Endothelial cell of umbilical vein (primary cell): ENCODE measurements at regions not wholly inside any gene's neighbourhood (a gene's known extent, or its start where the extent isn't known, plus 50 kb on each side); places are given as distances from the start of the nearest gene placed in this dataset.

Experiments used
- BruUV-seq: library from RNA; stranded (reverse); fragments of 400-500 nt; replicated peaks from 2 replicates; lab custom pipeline; 2021; lab: Mats Ljungman, UMichigan
- CTCF ChIA-PET: fragments of 300-600, 350-600 bp; sonication (Branson Sonifier 250); formaldehyde crosslinking; loops from one replicate; lab custom pipeline; 2021; ENCODE audit warnings: antibody characterized with exemption, inconsistent platforms; lab: Charles Lee
- POLR2A ChIA-PET: fragments of 300-600, 350-600 bp; sonication (Branson Sonifier 250); formaldehyde crosslinking; loops from one replicate; lab custom pipeline; 2021; ENCODE audit warnings: antibody characterized with exemption, inconsistent platforms; lab: Charles Lee
- DNase-seq: peaks from one replicate; pipeline ENCODE4 v3.0.0-alpha.2; 2011; ENCODE audit warnings: low read depth, low spot score
- FAIRE-seq: peaks from 2 replicates; lab custom pipeline; 2011; peaks lifted over from hg19 to GRCh38; lab: Jason Lieb, UNC
- H2AFZ ChIP-seq: 2 replicates; pipeline ENCODE4 v1.6.0; 2012; ENCODE audit warnings: low read depth, low read length, control low read depth, inconsistent platforms
- H3K27ac ChIP-seq: 2 replicates; pipeline ENCODE4 v1.5.1; 2011; ENCODE audit warnings: low read depth, mild to moderate bottlenecking, control low read depth, low read length, moderate library complexity; ENCODE audit not compliant: insufficient read depth
- H3K27me3 ChIP-seq, 2 experiments: 2 replicates each; pipeline versions ENCODE4 v1.6.0 to v1.6.1; 2011; ENCODE audit warnings: low read length in 2 of 2, mixed read lengths in 1 of 2; ENCODE audit not compliant: control insufficient read depth in 2 of 2, insufficient read depth in 2 of 2
- H3K36me3 ChIP-seq, 2 experiments: 2 replicates in 1 of 2; 3 replicates in 1 of 2; pipeline ENCODE4 v1.5.1; 2011; ENCODE audit warnings: low read length in 2 of 2, mild to moderate bottlenecking in 1 of 2, moderate library complexity in 1 of 2; ENCODE audit not compliant: control insufficient read depth in 2 of 2, insufficient read depth in 2 of 2; ENCODE audit errors: extremely low read depth in 1 of 2
- H3K4me1 ChIP-seq: 3 replicates; pipeline ENCODE4 v1.5.1; 2011; ENCODE audit warnings: mild to moderate bottlenecking, low read length; ENCODE audit not compliant: control insufficient read depth, insufficient read depth; ENCODE audit errors: extremely low read depth
- H3K4me2 ChIP-seq: 2 replicates; pipeline ENCODE4 v1.6.1; 2011; ENCODE audit warnings: low read length, control low read depth, mixed read lengths; ENCODE audit not compliant: insufficient read depth
- H3K4me3 ChIP-seq, 3 experiments: fragments of 200-600 bp in 1 of 3; sonication (generic), shearing (Covaris generic) in 1 of 3; replicated peaks in 1 of 3; 2 replicates each; pipeline ENCODE4 v1.5.1; 2011 to 2016; ENCODE audit warnings: control low read depth in 3 of 3, low read length in 3 of 3, mild to moderate bottlenecking in 2 of 3, inconsistent platforms in 1 of 3, low read depth in 1 of 3, moderate library complexity in 1 of 3; ENCODE audit not compliant: insufficient read depth in 1 of 3
- H3K79me2 ChIP-seq: 2 replicates; pipeline ENCODE4 v1.6.0; 2012; ENCODE audit warnings: low read length, inconsistent platforms; ENCODE audit not compliant: control insufficient read depth, insufficient read depth
- H3K9ac ChIP-seq: replicated peaks from 2 replicates; pipeline ENCODE3; 2011; ENCODE audit warnings: low read length, control low read depth; ENCODE audit not compliant: insufficient read depth; ENCODE audit errors: extremely low read depth
- H3K9me1 ChIP-seq: replicated peaks from 3 replicates; pipeline ENCODE4 v1.6.0; 2011; ENCODE audit warnings: mild to moderate bottlenecking, low read length; ENCODE audit not compliant: control insufficient read depth, insufficient read depth; ENCODE audit errors: extremely low read depth
- H3K9me3 ChIP-seq: replicated peaks from 2 replicates; pipeline ENCODE4 v1.5.1; 2012; ENCODE audit warnings: low read length, inconsistent platforms; ENCODE audit not compliant: control insufficient read depth, insufficient read depth
- H4K20me1 ChIP-seq: replicated peaks from 2 replicates; pipeline ENCODE3; 2011; ENCODE audit warnings: mild to moderate bottlenecking, low read length; ENCODE audit not compliant: control insufficient read depth, insufficient read depth; ENCODE audit errors: extremely low read depth
- CTCF ChIP-seq, 2 donors: IDR thresholded peaks; 1 replicate in 1 of 2; 2 replicates in 1 of 2; pipeline ENCODE4 v1.5.1; 2011; ENCODE audit warnings: low read length in 2 of 2, mild to moderate bottlenecking in 2 of 2, moderate library complexity in 2 of 2, control low read depth in 1 of 2, inconsistent platforms in 1 of 2, low read depth in 1 of 2; ENCODE audit not compliant: insufficient read depth in 1 of 2; ENCODE audit errors: extremely low read depth in 1 of 2
- EZH2 ChIP-seq: IDR thresholded peaks from 2 replicates; pipeline ENCODE4 v1.6.1; 2012; ENCODE audit warnings: borderline replicate concordance, low read depth, mild to moderate bottlenecking, moderate library complexity, low read length, inconsistent platforms; ENCODE audit not compliant: severe bottlenecking
- FOS ChIP-seq: IDR thresholded peaks from 2 replicates; pipeline ENCODE4 v1.6.1; 2011; ENCODE audit warnings: mild to moderate bottlenecking, low read length, moderate library complexity, borderline replicate concordance; ENCODE audit not compliant: insufficient read depth
- GATA2 ChIP-seq: IDR thresholded peaks from 2 replicates; pipeline ENCODE4 v1.7.0; 2011; ENCODE audit warnings: low read depth, mild to moderate bottlenecking, moderate library complexity, mixed read lengths, low read length; ENCODE audit not compliant: insufficient read length, insufficient read depth
- JUN ChIP-seq: IDR thresholded peaks from 2 replicates; pipeline ENCODE4 v1.6.1; 2011; ENCODE audit warnings: borderline replicate concordance, low read depth; ENCODE audit not compliant: insufficient read length, insufficient read depth
- MAX ChIP-seq: IDR thresholded peaks from 2 replicates; pipeline ENCODE4 v1.6.1; 2011; ENCODE audit not compliant: insufficient read depth, insufficient read length
- MYC ChIP-seq: IDR thresholded peaks from one replicate; pipeline ENCODE4 v1.6.1; 2011; ENCODE audit warnings: mild to moderate bottlenecking, low read depth, low read length
- POLR2A ChIP-seq: IDR thresholded peaks from 2 replicates; pipeline ENCODE4 v1.6.1; 2012; ENCODE audit warnings: low read depth, mild to moderate bottlenecking, control low read depth, low read length
- POLR2AphosphoS5 ChIP-seq: IDR thresholded peaks from 2 replicates; pipeline ENCODE4 v1.6.1; 2012; ENCODE audit warnings: low read depth, mild to moderate bottlenecking, control low read depth, low read length, moderate library complexity; ENCODE audit not compliant: insufficient read depth
- dilution Hi-C: fragments of 300-500 bp; cut with MboI; formaldehyde crosslinking; loops from one replicate; pipeline ENCODE4 v1.15.0; 2019; ENCODE audit warnings: low sequenced_read_pairs; ENCODE audit not compliant: extremely low pct_ligation_motif_present
- intact Hi-C: fragments of 100-400 bp; cut with micrococcal nuclease; formaldehyde crosslinking; loops from one replicate; pipeline ENCODE4 v1.10.0; 2022

GRCh38 chr16:86671486-86672178 is 93.3 kb downstream of the FOXL1 start:
- H3K9ac ChIP-seq: no peak overlapping the region
- dilution Hi-C loops (no loop called here), intact Hi-C loops (no loop called here)
- H2AFZ ChIP-seq: peak overlapping the region; percentile 16
- BruUV-seq: no TSS peak
- H4K20me1 ChIP-seq: no peaks in the 10 kb centered on the region
- no peaks in the 10 kb centered on the region for H3K27me3 ChIP-seq
- FAIRE-seq (peak; percentile 31), DNase-seq (no peak)
- no peak overlapping the region for H3K27ac ChIP-seq
- no peak overlapping the region for H3K4me2 ChIP-seq
- no peaks in the 10 kb centered on the region for H3K9me1 ChIP-seq
- POLR2A ChIA-PET: no interaction called here
- no peak overlapping the region for H3K4me3 ChIP-seq
- H3K4me1 ChIP-seq: peaks cover 39% of the 10 kb centered on the region
- H3K36me3 ChIP-seq: no peaks in the 10 kb centered on the region
- no peaks in the 10 kb centered on the region for H3K79me2 ChIP-seq
- CTCF ChIA-PET: interaction anchor here (1.1 kb wide), 1 partner anchor 22 kb away, joined by 3 read pairs; no protein-coding TSS in a partner anchor
- no peaks in the 10 kb centered on the region for H3K9me3 ChIP-seq
- TF ChIP-seq JUN (no peak), MAX (no peak), GATA2 (no peak), EZH2 (no peak), MYC (no peak), CTCF (IDR thresholded peaks at IDR 0.05; ENCODE audit: extremely low read depth in 1 of 2, insufficient read depth in 1 of 2, low read depth in 1 of 2, low read length in 2 of 2) (no peak), FOS (no peak), POLR2A (no peak), POLR2AphosphoS5 (no peak)
